ENCODE measurements at regions not wholly inside any gene's neighbourhood (a gene's known extent, or its start where the extent isn't known, plus 50 kb on each side); places are given as distances from the start of the nearest gene placed in this dataset.

DNA sequence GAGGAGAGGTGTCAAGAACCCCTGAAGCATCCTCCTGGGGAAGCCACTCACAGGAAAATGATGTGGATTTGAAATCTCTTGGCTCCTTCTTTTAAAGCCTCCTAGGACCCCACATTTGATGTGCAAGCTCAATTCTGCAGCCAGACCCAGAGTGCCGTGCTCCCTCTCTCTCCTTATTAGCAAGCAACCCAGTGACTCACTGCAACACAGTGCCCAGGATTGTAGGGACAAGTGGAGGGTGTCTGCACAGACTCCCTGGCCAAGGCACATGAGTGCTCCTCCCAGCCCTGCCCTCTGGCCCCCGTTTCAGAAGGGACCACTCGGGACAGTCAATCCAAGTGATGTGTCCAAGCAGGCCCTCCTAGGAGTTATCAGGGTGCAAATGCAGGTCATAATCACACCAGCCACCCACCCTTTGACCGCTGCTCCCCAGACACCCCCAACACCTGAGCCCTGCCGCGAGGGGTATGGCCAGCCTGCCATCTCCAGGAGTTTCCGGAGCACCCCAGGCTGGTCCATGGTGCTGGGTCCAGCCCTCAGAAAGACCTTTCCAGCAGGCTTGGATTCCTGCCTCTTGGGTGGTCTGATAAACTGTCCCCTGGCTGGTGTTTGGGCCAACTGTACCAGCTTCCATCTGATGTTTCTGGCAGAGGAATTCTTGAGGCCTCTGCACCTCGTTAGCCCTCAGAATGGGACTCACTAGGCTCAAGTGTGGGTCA is 54.5 kb upstream of the CXCL12 start:
- TF ChIP-seq POLR2AphosphoS5 (IDR thresholded peaks at IDR 0.05) (no peak), POLR2A (IDR thresholded peaks at IDR 0.05) (no peak)
- TF ChIP-seq, protein P1, sequence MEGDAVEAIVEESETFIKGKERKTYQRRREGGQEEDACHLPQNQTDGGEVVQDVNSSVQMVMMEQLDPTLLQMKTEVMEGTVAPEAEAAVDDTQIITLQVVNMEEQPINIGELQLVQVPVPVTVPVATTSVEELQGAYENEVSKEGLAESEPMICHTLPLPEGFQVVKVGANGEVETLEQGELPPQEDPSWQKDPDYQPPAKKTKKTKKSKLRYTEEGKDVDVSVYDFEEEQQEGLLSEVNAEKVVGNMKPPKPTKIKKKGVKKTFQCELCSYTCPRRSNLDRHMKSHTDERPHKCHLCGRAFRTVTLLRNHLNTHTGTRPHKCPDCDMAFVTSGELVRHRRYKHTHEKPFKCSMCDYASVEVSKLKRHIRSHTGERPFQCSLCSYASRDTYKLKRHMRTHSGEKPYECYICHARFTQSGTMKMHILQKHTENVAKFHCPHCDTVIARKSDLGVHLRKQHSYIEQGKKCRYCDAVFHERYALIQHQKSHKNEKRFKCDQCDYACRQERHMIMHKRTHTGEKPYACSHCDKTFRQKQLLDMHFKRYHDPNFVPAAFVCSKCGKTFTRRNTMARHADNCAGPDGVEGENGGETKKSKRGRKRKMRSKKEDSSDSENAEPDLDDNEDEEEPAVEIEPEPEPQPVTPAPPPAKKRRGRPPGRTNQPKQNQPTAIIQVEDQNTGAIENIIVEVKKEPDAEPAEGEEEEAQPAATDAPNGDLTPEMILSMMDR (IDR thresholded peaks at IDR 0.05) = no peak

Measured in prostate gland (tissue), 2 donors.